IPS-15b (cell line): ENCODE measurements at regions not wholly inside any gene's neighbourhood (a gene's known extent, or its start where the extent isn't known, plus 50 kb on each side); places are given as distances from the start of the nearest gene placed in this dataset.

ENCODE experiments used
- H3K27me3 ChIP-seq: one replicate; pipeline ENCODE4 v1.6.1; 2013; ENCODE audit warnings: low read length; ENCODE audit not compliant: control insufficient read depth, insufficient read depth
- H3K36me3 ChIP-seq: one replicate; pipeline ENCODE4 v1.6.1; 2013; ENCODE audit warnings: low read length; ENCODE audit not compliant: control insufficient read depth, insufficient read depth
- H3K4me1 ChIP-seq: one replicate; pipeline ENCODE4 v1.6.1; 2013; ENCODE audit warnings: mild to moderate bottlenecking, low read length; ENCODE audit not compliant: control insufficient read depth, insufficient read depth
- H3K4me3 ChIP-seq: one replicate; pipeline ENCODE4 v1.5.1; 2013; ENCODE audit warnings: low read depth, low read length
- H3K9ac ChIP-seq: one replicate; pipeline ENCODE4 v1.6.1; 2013; ENCODE audit warnings: low read depth, mild to moderate bottlenecking, low read length
- H3K9me3 ChIP-seq: one replicate; pipeline ENCODE4 v1.6.1; 2013; ENCODE audit warnings: mild to moderate bottlenecking, low read length; ENCODE audit not compliant: control insufficient read depth, insufficient read depth

DNA sequence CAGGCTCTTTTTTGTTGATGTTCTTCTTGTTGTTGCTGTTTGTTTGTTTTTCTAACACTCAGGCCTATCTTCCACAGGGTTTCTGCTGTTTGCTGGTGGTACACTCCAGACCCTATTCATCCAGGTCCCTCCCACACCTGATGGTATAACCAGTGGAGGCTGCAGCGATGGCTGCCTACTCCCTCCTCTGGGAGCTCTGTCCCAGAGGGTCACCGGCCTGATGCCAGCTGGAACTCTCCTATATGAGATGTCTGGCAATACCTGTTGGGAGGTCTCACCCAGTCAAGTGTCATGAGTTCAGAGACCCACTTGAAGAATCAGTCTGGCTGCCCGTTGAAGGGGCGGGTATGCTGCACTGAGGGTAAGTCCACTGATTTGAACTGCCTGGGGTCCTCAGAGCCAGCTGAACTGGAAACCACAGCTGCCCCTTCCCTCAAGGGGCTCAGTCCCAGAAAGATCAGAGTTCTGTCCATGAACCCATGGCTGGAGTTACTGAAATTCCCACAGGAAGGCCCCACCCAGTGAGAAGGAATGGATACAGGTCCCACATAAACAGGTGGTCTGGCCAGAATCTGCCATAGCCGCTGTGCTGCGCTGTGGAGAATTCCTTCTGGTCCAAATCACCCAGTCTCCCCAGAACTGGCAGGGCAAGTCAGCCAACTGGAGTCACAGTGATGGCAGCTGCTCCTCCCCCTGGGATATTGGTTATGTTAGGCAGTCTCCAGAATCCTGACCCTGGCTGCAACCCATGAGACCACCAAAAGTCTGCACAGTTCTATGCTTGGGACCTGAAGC, 664.4 kb downstream of the FRK start:
- H3K27me3 ChIP-seq: no peaks in the 10 kb centered on the region
- H3K9ac ChIP-seq: no peak overlapping the region
- no peaks in the 10 kb centered on the region for H3K36me3 ChIP-seq
- H3K4me1 ChIP-seq: no peaks in the 10 kb centered on the region
- H3K9me3 ChIP-seq: no peaks in the 10 kb centered on the region
- H3K4me3 ChIP-seq: no peak overlapping the region

- Histone ChIP-seq H3K27me3 (no peaks in the 10 kb centered on the region), H3K36me3 (no peaks in the 10 kb centered on the region), H3K4me3 (no peak overlapping the region), H3K4me1 (no peaks in the 10 kb centered on the region), H3K9me3 (no peaks in the 10 kb centered on the region), H3K9ac (no peak overlapping the region)
Measured at GRCh38 chr6:115393821-115394220, 666.9 kb downstream of the FRK start.

GRCh38 chr6:115370202-115370601, 690.5 kb downstream of the FRK start:
- Histone ChIP-seq H3K4me3 (no peak overlapping the region), H3K4me1 (no peaks in the 10 kb centered on the region), H3K9me3 (no peaks in the 10 kb centered on the region), H3K36me3 (no peaks in the 10 kb centered on the region), H3K27me3 (no peaks in the 10 kb centered on the region), H3K9ac (no peak overlapping the region)

GRCh38 chr6:115365783-115366182, 694.9 kb downstream of the FRK start:
- Histone ChIP-seq H3K4me1 (no peaks in the 10 kb centered on the region), H3K27me3 (no peaks in the 10 kb centered on the region)

DNA sequence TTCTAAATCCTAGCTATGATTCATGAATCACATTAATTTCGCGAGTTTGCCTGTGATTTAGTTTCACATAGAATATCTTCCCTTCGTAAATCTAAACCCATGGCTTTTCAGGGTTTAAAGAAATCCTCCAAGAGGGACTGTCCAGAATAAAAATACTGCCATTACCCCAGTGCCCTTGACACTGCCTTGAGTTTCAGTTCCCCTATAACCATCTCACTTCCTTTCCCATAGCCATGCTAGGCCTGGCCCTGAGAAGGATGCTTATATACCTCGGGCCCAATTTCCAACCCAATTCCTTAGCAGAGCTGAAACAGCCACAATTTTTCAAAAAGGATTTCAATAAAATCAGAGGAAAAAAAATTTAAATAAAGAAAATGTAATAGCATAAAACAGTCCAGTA, 697.3 kb downstream of the FRK start:
- H3K4me1 ChIP-seq: no peaks in the 10 kb centered on the region
- no peak overlapping the region for H3K4me3 ChIP-seq
- H3K36me3 ChIP-seq: no peaks in the 10 kb centered on the region
- no peaks in the 10 kb centered on the region for H3K27me3 ChIP-seq
- no peaks in the 10 kb centered on the region for H3K9me3 ChIP-seq
- H3K9ac ChIP-seq: no peak overlapping the region

More at GRCh38 chr6:115365783-115366182, 694.9 kb downstream of the FRK start:
- no peaks in the 10 kb centered on the region for H3K36me3 ChIP-seq
- H3K9me3 ChIP-seq: no peaks in the 10 kb centered on the region
- no peak overlapping the region for H3K4me3 ChIP-seq
- no peak overlapping the region for H3K9ac ChIP-seq

DNA sequence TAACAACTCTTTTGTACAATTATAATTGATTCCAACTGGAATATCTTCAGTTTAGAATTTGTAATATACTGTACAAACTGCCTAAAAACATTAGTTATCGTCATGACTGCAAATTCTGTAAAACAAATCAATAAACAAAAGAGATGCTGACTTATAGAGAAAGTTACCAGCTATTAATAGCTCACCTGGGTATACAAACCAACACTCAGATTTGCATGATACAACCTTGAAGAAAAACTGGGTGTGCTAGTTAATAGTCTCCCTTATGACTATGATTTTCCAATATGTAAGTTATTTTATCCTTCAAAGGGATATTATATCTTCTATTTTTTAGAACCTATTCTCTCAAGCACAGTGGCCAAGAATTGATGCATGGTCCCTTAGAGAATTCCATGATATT, 698.5 kb downstream of the FRK start:
- Histone ChIP-seq H3K36me3 (no peaks in the 10 kb centered on the region), H3K27me3 (no peaks in the 10 kb centered on the region)

GRCh38 chr6:115360602-115361325, 699.9 kb downstream of the FRK start:
- Histone ChIP-seq H3K36me3 (no peaks in the 10 kb centered on the region), H3K4me1 (no peaks in the 10 kb centered on the region), H3K4me3 (no peak overlapping the region), H3K9me3 (no peaks in the 10 kb centered on the region), H3K27me3 (no peaks in the 10 kb centered on the region), H3K9ac (no peak overlapping the region)

More for the DNA sequence above, 698.5 kb downstream of the FRK start:
- Histone ChIP-seq H3K4me3 (no peak overlapping the region), H3K9me3 (no peaks in the 10 kb centered on the region), H3K9ac (no peak overlapping the region), H3K4me1 (no peaks in the 10 kb centered on the region)

DNA sequence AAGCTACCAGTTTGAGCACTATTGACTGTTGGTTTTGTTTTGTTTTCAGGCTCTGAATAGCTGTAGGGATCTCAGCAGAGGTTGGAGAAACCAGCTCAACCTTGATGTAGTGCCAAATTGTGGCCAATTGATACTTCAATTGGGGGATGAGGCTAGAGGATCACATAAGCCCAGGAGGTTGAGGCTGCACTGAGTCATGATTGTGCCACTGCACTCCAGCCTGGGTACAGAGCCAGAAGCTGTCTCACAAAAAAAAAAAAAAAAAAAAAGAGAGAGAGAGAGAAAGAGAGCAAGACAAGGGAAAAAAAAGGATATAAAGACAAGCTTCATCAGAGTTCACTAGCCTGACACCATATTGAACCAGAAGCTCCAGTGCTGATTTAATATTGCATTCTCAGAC, 702.1 kb downstream of the FRK start:
- H3K9ac ChIP-seq: no peak overlapping the region
- H3K4me1 ChIP-seq: no peaks in the 10 kb centered on the region
- no peaks in the 10 kb centered on the region for H3K9me3 ChIP-seq
- no peaks in the 10 kb centered on the region for H3K36me3 ChIP-seq
- H3K27me3 ChIP-seq: no peaks in the 10 kb centered on the region
- no peak overlapping the region for H3K4me3 ChIP-seq

GRCh38 chr6:115356371-115356770, 704.3 kb downstream of the FRK start:
- Histone ChIP-seq H3K36me3 (no peaks in the 10 kb centered on the region), H3K27me3 (no peaks in the 10 kb centered on the region), H3K4me1 (no peaks in the 10 kb centered on the region), H3K9me3 (no peaks in the 10 kb centered on the region), H3K9ac (no peak overlapping the region), H3K4me3 (no peak overlapping the region)

- Histone ChIP-seq H3K36me3 (no peaks in the 10 kb centered on the region), H3K9me3 (no peaks in the 10 kb centered on the region), H3K4me1 (no peaks in the 10 kb centered on the region), H3K4me3 (no peak overlapping the region), H3K9ac (no peak overlapping the region), H3K27me3 (no peaks in the 10 kb centered on the region)
Measured at GRCh38 chr6:115323001-115323400, 737.7 kb downstream of the FRK start.

DNA sequence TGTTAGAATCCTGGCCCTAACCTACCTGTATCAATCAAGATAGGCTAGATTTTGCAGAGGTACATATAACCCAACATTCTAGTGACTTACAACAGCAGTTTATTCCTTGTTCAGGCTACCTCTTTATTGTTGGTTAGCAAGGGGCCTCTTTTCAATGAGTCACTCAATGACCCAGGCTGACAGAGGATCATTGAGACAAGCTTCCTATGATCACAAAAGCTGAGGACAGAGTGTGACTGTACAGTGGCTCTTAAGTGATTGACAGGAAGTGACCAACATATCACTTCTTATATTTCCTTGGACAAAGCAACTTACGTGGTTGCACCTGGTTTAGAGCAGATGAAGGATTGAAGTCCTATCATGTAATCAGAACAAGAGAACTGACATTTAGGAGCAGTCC, 740.9 kb downstream of the FRK start:
- Histone ChIP-seq H3K9me3 (no peaks in the 10 kb centered on the region), H3K27me3 (no peaks in the 10 kb centered on the region), H3K4me3 (no peak overlapping the region), H3K4me1 (no peaks in the 10 kb centered on the region), H3K36me3 (no peaks in the 10 kb centered on the region), H3K9ac (no peak overlapping the region)

DNA sequence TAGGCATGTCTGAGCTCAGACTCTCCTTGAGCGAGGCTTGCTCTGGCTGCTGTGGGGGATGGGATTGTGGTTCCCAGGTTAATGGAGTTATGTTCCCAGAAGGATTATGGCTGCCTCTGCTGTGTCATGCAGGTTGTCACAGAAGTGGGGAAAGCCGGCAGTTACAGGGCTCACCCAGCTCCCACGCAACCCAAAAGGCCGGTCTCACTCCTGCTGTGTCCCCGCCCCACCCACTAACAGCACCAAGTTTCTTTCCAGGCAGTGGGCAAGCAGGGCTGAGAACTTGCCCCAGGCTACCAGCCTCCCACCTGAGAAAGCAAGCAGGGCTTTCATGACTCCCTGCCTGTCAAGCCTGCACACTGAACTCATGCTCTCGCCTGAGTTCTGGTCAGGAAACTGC, 750.5 kb downstream of the FRK start:
- no peaks in the 10 kb centered on the region for H3K4me1 ChIP-seq
- H3K36me3 ChIP-seq: no peaks in the 10 kb centered on the region
- H3K9ac ChIP-seq: no peak overlapping the region
- no peaks in the 10 kb centered on the region for H3K27me3 ChIP-seq
- no peaks in the 10 kb centered on the region for H3K9me3 ChIP-seq
- no peak overlapping the region for H3K4me3 ChIP-seq
